Skeletal muscle satellite cell (primary cell): ENCODE measurements at regions not wholly inside any gene's neighbourhood (a gene's known extent, or its start where the extent isn't known, plus 50 kb on each side); places are given as distances from the start of the nearest gene placed in this dataset.

Experiments used
- H3K27me3 ChIP-seq: 2 replicates; pipeline ENCODE4 v1.7.0; 2013; ENCODE audit warnings: low read length; ENCODE audit not compliant: control insufficient read depth, insufficient read depth
- H3K36me3 ChIP-seq: 2 replicates; pipeline ENCODE4 v1.7.0; 2013; ENCODE audit warnings: mild to moderate bottlenecking, control low read depth, low read length; ENCODE audit not compliant: insufficient read depth
- H3K4me1 ChIP-seq: 2 replicates; pipeline ENCODE4 v1.7.0; 2013; ENCODE audit warnings: low read length; ENCODE audit not compliant: control insufficient read depth, insufficient read depth
- H3K4me2 ChIP-seq: 2 replicates; pipeline ENCODE4 v1.7.0; 2013; ENCODE audit warnings: mild to moderate bottlenecking, low read length
- H3K4me3 ChIP-seq: 2 replicates; pipeline ENCODE4 v1.7.0; 2013; ENCODE audit warnings: low read length
- H3K9ac ChIP-seq: 2 replicates; pipeline ENCODE4 v1.7.0; 2013; ENCODE audit warnings: mild to moderate bottlenecking, low read depth, low read length, moderate library complexity
- H3K9me3 ChIP-seq: replicated peaks from 2 replicates; pipeline ENCODE4 v1.7.0; 2013; ENCODE audit warnings: mild to moderate bottlenecking, control low read depth, low read length

DNA sequence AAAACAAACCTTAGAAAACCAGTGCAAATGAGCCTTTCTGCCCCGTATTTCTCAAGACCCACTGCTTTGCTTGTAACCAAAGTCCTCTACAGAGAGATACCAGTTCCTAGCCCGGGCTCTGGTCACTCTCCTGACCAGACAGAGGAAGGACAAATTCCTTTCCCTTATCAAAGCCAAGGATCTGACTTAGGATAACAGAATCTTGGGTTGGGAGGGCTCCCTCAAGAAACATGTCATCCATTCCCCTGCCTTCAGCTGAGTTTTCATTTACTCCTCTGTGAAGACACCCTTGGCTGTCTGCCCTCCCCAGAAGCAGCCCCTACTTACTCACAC is 116.0 kb upstream of the PARP11 start:
- no peaks in the 10 kb centered on the region for H3K9me3 ChIP-seq
- no peaks in the 10 kb centered on the region for H3K36me3 ChIP-seq
- no peaks in the 10 kb centered on the region for H3K4me1 ChIP-seq
- no peak overlapping the region for H3K4me3 ChIP-seq
- H3K9ac ChIP-seq = no peak overlapping the region
- H3K27me3 ChIP-seq = peaks cover 19% of the 10 kb centered on the region
- H3K4me2 ChIP-seq = no peak overlapping the region

GRCh38 chr12:3988519-3989217 is 115.5 kb upstream of the PARP11 start:
- Histone ChIP-seq H3K9me3 (no peaks in the 10 kb centered on the region), H3K9ac (no peak overlapping the region), H3K4me1 (no peaks in the 10 kb centered on the region), H3K36me3 (no peaks in the 10 kb centered on the region), H3K4me3 (no peak overlapping the region), H3K4me2 (no peak overlapping the region), H3K27me3 (peaks cover 19% of the 10 kb centered on the region)

DNA sequence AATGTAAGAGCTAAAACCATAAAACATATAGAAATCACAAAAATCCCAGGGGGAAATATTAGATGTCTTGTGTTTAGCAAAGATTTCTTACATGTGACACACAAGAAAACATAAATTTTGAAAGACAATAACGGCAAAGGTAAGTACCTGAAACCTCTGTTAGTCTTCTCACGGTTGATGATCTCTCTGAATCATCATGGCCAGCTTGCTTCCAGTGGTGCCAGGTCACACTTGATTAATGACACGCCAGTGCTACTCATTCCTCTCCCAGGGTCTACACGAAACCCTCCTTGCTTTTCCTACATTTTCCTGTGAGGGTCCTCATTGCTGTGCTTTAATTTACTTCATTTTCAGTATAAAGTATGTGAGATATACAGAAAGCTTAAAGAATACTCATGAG is 114.4 kb upstream of the PARP11 start:
- Histone ChIP-seq H3K9me3 (no peaks in the 10 kb centered on the region), H3K36me3 (no peaks in the 10 kb centered on the region), H3K4me2 (no peak overlapping the region), H3K27me3 (peaks cover 17% of the 10 kb centered on the region), H3K4me1 (no peaks in the 10 kb centered on the region), H3K9ac (no peak overlapping the region), H3K4me3 (no peak overlapping the region)

DNA sequence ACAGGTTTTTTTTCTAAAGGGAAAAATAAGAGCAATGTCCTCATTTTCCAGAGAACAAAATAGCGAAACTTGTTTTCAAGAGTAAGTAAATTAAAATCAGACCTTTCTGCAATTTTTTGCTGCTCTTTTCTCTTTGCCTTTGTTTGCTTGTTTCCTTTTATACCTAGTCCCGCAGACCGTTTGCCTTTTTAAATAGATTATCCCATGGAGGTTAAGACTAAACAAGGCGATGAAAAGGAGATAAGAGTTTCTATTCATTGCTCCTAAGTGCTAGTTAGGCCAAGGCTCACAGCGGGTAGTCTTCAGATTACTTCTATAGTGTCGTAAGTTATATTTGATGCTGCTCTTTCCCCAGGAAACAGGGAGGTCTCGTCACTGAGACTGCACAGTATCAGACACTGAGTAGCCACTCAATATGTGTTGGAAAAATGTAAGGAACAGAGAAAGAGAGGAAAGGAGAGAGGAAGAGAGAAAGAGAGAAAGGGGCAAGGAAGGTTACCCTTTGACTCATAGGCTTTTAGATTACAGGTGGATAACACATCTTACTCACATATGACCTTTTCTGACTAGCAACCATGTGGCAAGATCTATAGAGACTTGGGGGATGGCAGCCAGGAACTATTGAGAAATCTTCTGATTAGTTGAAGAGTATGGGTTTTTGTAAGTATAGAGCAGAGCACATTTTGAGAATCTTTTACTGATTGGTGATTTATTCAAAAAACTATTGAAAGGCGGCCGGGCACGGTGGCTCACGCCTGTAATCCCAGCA is 107.5 kb upstream of the PARP11 start:
- Histone ChIP-seq H3K27me3 (no peaks in the 10 kb centered on the region), H3K36me3 (no peaks in the 10 kb centered on the region), H3K9ac (no peak overlapping the region), H3K4me2 (no peak overlapping the region), H3K9me3 (no peaks in the 10 kb centered on the region), H3K4me3 (no peak overlapping the region), H3K4me1 (no peaks in the 10 kb centered on the region)

- no peaks in the 10 kb centered on the region for H3K9me3 ChIP-seq
- H3K27me3 ChIP-seq = no peaks in the 10 kb centered on the region
- no peaks in the 10 kb centered on the region for H3K36me3 ChIP-seq
- H3K4me3 ChIP-seq = no peak overlapping the region
- no peak overlapping the region for H3K9ac ChIP-seq
- no peaks in the 10 kb centered on the region for H3K4me1 ChIP-seq
- no peak overlapping the region for H3K4me2 ChIP-seq
Measured at GRCh38 chr12:3977621-3978020, 104.4 kb upstream of the PARP11 start.

DNA sequence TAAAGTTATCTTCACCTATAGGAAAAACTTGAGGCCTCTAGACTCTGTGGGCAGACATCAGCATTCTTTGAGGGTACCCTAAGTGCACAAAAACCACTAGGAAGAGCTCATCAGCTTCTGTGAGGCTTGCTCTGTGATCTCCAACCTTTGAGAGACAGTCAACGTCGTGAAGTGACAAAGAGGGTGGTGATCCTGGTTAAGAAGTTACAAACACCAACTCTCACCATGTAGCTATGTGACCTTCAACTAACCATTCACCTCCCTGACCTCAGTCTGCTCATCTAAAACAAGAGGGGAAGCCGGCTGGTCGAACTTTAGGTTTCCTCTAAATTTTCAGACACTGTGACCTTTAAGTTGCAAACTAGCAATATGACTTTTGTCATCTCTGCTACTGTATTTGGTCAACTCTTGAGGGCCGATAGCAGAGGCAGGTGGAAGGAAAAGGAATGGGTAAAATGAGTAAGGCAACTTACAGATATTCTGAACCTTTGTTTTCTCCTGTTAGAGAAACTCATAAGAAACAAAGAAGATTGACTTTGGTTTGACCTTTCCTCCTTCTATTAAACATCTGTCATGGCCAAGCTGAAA is 103.2 kb upstream of the PARP11 start:
- no peaks in the 10 kb centered on the region for H3K36me3 ChIP-seq
- H3K9ac ChIP-seq = no peak overlapping the region
- H3K4me2 ChIP-seq = no peak overlapping the region
- no peak overlapping the region for H3K4me3 ChIP-seq
- no peaks in the 10 kb centered on the region for H3K27me3 ChIP-seq
- no peaks in the 10 kb centered on the region for H3K9me3 ChIP-seq
- no peaks in the 10 kb centered on the region for H3K4me1 ChIP-seq

DNA sequence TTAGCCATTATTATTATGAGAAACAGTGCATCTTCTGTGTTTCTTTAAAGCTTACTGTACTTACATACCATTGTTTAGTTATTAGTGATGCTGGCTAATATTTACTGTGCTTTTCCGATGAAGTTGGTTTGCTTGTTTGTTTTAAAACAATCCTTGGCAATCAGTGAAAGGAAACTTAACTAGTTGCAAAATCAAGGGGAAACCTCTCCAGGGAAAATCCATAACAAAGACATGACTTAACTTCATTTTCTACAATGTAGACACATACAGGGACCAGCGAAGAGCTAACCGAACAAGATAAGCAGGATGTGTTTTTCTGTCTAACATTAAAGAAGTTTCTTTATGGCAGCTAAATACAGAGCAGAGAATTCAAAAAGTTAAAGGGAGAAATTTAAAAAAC is 102.5 kb upstream of the PARP11 start:
- H3K27me3 ChIP-seq = no peaks in the 10 kb centered on the region
- H3K9ac ChIP-seq = no peak overlapping the region
- no peaks in the 10 kb centered on the region for H3K4me1 ChIP-seq
- H3K4me2 ChIP-seq = no peak overlapping the region
- H3K4me3 ChIP-seq = no peak overlapping the region
- no peaks in the 10 kb centered on the region for H3K9me3 ChIP-seq
- H3K36me3 ChIP-seq = no peaks in the 10 kb centered on the region

GRCh38 chr12:3974883-3975282 is 101.7 kb upstream of the PARP11 start:
- Histone ChIP-seq H3K9me3 (no peaks in the 10 kb centered on the region), H3K36me3 (no peaks in the 10 kb centered on the region), H3K27me3 (no peaks in the 10 kb centered on the region), H3K4me1 (no peaks in the 10 kb centered on the region), H3K4me2 (no peak overlapping the region), H3K4me3 (no peak overlapping the region), H3K9ac (no peak overlapping the region)

- Histone ChIP-seq H3K4me3 (no peak overlapping the region), H3K4me1 (no peaks in the 10 kb centered on the region), H3K27me3 (no peaks in the 10 kb centered on the region), H3K4me2 (no peak overlapping the region), H3K36me3 (no peaks in the 10 kb centered on the region), H3K9ac (no peak overlapping the region), H3K9me3 (no peaks in the 10 kb centered on the region)
Measured at GRCh38 chr12:3973973-3974644, 100.9 kb upstream of the PARP11 start.

- Histone ChIP-seq H3K4me2 (no peak overlapping the region), H3K4me3 (no peak overlapping the region), H3K36me3 (no peaks in the 10 kb centered on the region), H3K27me3 (no peaks in the 10 kb centered on the region), H3K9ac (no peak overlapping the region), H3K4me1 (no peaks in the 10 kb centered on the region), H3K9me3 (no peaks in the 10 kb centered on the region)
Measured at GRCh38 chr12:3973269-3973884, 100.2 kb upstream of the PARP11 start.

DNA sequence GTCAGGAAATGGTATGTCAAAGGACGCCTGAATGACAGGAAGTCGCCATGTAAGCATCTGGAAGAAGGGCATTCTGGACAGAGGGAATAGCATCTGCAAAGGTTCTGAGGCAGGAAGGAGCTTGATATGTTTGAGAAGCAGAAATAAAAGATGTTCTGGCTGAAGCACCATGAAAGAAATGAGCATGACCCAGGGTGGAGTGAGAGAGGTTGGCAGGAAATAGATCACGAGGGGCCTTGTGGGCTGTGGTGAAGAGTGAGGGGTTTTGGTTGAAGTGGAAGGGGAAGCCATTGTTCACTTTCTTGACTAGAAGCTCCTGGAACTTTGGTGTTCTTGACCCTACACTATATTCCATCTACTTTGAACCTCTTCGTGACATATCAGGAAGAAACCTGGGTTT is 99.4 kb upstream of the PARP11 start:
- H3K4me1 ChIP-seq = no peaks in the 10 kb centered on the region

More for the DNA sequence above, 99.4 kb upstream of the PARP11 start:
- Histone ChIP-seq H3K36me3 (no peaks in the 10 kb centered on the region), H3K27me3 (no peaks in the 10 kb centered on the region), H3K9me3 (no peaks in the 10 kb centered on the region), H3K4me3 (no peak overlapping the region), H3K4me2 (no peak overlapping the region), H3K9ac (no peak overlapping the region)
